Neutrophil (primary cell): ENCODE measurements at regions not wholly inside any gene's neighbourhood (a gene's known extent, or its start where the extent isn't known, plus 50 kb on each side); places are given as distances from the start of the nearest gene placed in this dataset.

Experiments used
- H3K27ac ChIP-seq: fragments of 200-600 bp; sonication (generic); 2 replicates; pipeline ENCODE4 v1.5.1; 2016; ENCODE audit warnings: mild to moderate bottlenecking, moderate library complexity
- H3K27me3 ChIP-seq: fragments of 200-600 bp; sonication (generic); 2 replicates; pipeline ENCODE4 v1.6.0; 2016; ENCODE audit warnings: mild to moderate bottlenecking
- H3K36me3 ChIP-seq: fragments of 200-600 bp; sonication (generic); 2 replicates; pipeline ENCODE4 v1.5.1; 2017
- H3K4me1 ChIP-seq, 2 experiments: fragments of 200-600 bp in 1 of 2; sonication (generic) in 1 of 2; 1 replicate in 1 of 2; 2 replicates in 1 of 2; pipeline versions ENCODE4 v1.5.1 to v1.6.1; 2013 to 2016; ENCODE audit warnings: low read depth in 1 of 2, low read length in 1 of 2, mild to moderate bottlenecking in 1 of 2, moderate library complexity in 1 of 2; ENCODE audit not compliant: control insufficient read depth in 1 of 2, insufficient read depth in 1 of 2
- H3K4me3 ChIP-seq, 2 experiments: fragments of 200-600 bp in 1 of 2; sonication (generic) in 1 of 2; 1 replicate in 1 of 2; 2 replicates in 1 of 2; pipeline ENCODE4 v1.5.1; 2013 to 2016; ENCODE audit warnings: low read depth in 1 of 2, low read length in 1 of 2, mild to moderate bottlenecking in 1 of 2, moderate library complexity in 1 of 2
- H3K9me3 ChIP-seq: fragments of 200-600 bp; sonication (generic); 2 replicates; pipeline ENCODE4 v1.5.1; 2016
- TF ChIP-seq, protein P1 (sequence below): fragments of 200-600 bp; sonication (generic); IDR thresholded peaks from 2 replicates; pipeline ENCODE4 v1.5.1; 2016; ENCODE audit warnings: antibody characterized with exemption

DNA sequence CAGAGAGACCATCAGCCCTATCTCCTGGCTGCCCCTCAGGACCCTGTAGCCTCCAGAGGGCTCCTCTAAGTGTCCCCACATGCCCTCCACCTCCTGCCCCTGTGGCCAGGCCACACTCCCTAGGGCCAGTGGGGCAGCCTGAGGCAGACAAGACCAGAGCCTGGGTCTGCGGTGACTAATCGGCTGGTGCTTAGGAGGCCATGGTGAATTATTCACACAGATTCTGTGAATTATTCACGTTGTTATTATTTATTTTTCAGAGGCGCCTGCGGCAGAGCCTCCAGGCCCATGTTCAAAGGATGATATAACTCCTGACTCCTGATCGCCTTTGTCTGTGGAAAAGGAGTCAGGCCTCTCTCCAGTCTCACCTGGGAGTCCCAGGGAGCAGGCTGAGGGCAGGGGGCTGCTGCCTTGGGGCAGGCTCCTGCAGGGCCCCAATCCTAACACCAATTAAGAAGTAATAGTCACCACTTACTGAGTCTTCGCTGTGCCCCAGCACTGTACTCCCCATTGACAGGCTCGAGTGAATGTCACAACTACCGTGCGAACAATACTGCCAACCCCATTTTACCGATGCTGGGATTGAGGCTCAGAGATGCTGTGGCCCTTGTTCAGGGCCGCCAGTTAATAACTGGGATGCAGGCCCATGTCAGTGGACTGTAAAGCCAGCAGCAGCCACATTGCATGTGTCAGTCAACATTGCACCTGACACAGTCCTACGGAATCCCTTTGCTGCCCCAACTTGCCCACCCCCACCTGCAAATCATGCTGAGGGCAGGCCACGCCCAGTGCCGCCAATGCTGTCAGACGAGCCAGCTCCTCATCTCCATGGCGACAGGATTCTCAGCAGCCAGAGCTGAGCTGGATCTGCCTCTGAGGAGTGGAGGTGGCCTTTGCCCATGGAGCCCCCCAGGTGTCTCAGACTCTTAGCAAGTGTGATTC is 94.9 kb downstream of the PCDH1 start:
- H3K4me3 ChIP-seq, result no peak overlapping the region
- peaks cover 35% of the 10 kb centered on the region for H3K27me3 ChIP-seq
- TF ChIP-seq, protein P1, sequence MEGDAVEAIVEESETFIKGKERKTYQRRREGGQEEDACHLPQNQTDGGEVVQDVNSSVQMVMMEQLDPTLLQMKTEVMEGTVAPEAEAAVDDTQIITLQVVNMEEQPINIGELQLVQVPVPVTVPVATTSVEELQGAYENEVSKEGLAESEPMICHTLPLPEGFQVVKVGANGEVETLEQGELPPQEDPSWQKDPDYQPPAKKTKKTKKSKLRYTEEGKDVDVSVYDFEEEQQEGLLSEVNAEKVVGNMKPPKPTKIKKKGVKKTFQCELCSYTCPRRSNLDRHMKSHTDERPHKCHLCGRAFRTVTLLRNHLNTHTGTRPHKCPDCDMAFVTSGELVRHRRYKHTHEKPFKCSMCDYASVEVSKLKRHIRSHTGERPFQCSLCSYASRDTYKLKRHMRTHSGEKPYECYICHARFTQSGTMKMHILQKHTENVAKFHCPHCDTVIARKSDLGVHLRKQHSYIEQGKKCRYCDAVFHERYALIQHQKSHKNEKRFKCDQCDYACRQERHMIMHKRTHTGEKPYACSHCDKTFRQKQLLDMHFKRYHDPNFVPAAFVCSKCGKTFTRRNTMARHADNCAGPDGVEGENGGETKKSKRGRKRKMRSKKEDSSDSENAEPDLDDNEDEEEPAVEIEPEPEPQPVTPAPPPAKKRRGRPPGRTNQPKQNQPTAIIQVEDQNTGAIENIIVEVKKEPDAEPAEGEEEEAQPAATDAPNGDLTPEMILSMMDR, result no peak

DNA sequence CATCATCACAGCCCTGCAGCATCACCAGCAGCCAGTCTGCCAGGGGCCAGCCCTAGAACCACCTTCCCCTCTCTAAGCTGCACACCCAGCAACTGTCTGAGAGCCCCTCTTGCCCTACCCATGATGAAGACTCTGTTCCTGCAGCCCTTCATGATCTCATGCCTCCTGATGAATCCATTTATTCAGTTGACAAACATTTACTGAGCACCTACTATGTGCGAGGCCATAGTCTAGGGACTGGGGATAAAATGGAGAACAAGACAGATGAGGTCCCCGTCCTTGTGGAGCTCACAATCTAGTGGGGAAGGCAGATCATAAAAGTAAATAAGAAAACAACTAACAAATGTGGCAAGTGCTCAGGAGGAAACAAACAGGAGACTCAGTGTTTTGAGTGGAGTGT is 96.3 kb downstream of the PCDH1 start:
- Histone ChIP-seq H3K4me3 (no peak overlapping the region), H3K4me1 (no peaks in the 10 kb centered on the region), H3K27ac (no peak overlapping the region), H3K27me3 (peaks cover 39% of the 10 kb centered on the region), H3K9me3 (no peaks in the 10 kb centered on the region), H3K36me3 (no peaks in the 10 kb centered on the region)
- TF ChIP-seq, protein P1, result no peak

More for the DNA sequence above, 94.9 kb downstream of the PCDH1 start:
- Histone ChIP-seq H3K27ac (no peak overlapping the region), H3K4me1 (no peaks in the 10 kb centered on the region), H3K9me3 (no peaks in the 10 kb centered on the region), H3K36me3 (no peaks in the 10 kb centered on the region)

DNA sequence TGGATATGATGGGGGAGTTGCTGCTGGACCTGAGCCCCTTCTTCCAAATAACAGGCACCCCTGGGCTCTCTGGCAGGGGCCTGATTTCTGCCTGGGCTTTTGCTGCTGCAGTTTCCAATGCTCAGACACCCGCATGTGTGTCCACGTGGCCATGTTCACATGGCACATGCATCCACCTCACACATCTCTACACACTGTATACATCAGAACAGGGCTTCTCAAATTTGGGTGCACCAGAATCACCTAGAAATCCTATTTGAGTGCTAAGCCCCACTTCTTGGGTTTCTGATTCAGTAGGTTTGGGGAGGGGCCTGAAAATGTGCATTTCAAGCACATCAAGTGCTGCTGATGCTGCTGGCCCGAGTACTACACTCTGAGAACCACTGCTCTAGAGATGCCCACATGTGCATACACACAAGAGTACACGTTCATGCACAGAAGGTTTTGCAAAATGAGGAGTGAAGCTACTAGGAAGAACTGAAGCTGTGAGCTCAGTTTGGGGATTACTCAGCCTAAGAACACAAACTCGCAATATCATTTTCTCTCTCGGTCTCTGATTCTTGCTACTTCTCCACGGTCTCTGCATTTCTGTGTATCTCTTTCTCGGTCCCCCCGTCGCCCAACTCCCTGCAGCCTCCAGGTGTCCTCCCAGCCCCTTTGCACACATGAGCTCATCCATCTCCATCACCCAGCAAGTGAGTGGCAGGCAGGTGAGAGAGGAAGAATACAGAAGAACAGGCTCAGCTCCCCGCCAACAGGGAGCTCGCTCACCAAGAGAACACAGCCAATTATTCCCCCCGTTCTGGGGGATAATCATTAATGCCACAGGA is 97.0 kb downstream of the PCDH1 start:
- no peak overlapping the region for H3K27ac ChIP-seq

DNA sequence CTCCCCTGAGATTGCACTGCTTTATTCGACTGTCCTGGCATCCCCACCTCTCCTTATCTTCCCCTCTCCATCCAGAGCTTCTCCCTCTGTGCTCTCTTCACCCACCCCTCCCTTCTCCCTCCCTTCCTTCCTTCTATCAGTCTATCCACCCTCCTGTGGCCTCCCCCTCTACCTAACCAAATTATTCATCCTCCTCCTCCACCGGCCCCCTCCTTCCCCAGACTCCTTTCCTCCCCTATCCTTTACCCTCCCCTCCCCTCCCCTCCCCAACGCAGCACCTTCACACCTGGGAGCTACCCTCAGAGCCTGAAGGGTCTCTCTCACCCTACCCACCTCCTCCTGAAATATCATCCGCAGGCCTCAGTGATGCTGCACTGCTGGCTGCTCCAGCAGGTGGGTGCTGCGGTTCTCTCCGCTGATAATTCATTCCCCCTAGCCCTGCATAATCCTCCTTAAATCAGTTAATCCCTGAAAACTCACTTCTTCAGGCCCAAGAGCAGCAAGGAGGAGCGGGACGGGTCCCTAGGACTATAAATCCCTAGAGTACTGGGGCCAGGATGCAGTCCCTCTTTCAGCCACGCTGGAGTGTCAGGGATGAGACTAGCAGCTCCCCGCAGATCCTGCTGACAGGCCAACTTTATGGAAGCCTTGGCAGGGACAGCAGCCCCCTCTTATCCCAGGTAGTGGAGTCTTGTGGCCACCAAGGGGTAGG is 97.8 kb downstream of the PCDH1 start:
- TF ChIP-seq, protein P1, result no peak
- no peak overlapping the region for H3K27ac ChIP-seq
- no peaks in the 10 kb centered on the region for H3K9me3 ChIP-seq
- H3K36me3 ChIP-seq, result no peaks in the 10 kb centered on the region
- H3K4me3 ChIP-seq, result no peak overlapping the region
- no peaks in the 10 kb centered on the region for H3K4me1 ChIP-seq
- peaks cover 37% of the 10 kb centered on the region for H3K27me3 ChIP-seq

More for the DNA sequence above, 97.0 kb downstream of the PCDH1 start:
- TF ChIP-seq, protein P1, result no peak
- H3K9me3 ChIP-seq, result no peaks in the 10 kb centered on the region
- H3K27me3 ChIP-seq, result peaks cover 39% of the 10 kb centered on the region
- H3K36me3 ChIP-seq, result no peaks in the 10 kb centered on the region
- no peaks in the 10 kb centered on the region for H3K4me1 ChIP-seq
- no peak overlapping the region for H3K4me3 ChIP-seq

DNA sequence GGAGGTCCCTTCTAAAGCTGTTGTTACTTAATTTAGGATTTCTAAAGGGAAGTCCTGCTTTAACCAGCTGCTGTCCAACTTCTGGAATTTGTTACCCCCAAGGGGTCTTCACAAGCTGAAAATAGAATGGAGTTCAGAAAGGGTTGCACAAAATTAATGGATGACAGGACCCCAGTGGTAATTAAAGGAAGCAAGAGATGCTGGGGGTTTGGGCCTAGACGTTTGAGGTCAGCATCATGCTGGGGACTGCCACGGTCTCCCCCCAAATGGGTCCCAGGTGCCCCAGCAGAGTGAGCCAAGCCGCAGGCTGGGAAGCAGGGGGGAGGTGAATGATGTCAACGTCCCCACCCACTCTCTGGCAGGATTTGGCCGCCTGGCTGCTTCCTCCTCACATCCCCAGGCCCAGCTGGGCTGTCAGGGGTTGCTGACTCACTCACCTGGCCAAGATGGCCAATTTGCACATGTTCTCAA is 97.5 kb upstream of the ARAP3 start:
- Histone ChIP-seq H3K4me3 (no peak overlapping the region), H3K27me3 (peaks cover 38% of the 10 kb centered on the region), H3K4me1 (no peaks in the 10 kb centered on the region), H3K9me3 (no peaks in the 10 kb centered on the region), H3K36me3 (no peaks in the 10 kb centered on the region), H3K27ac (no peak overlapping the region)
- TF ChIP-seq, protein P1, result no peak
